ENCODE measurements at regions not wholly inside any gene's neighbourhood (a gene's known extent, or its start where the extent isn't known, plus 50 kb on each side); places are given as distances from the start of the nearest gene placed in this dataset.

DNA sequence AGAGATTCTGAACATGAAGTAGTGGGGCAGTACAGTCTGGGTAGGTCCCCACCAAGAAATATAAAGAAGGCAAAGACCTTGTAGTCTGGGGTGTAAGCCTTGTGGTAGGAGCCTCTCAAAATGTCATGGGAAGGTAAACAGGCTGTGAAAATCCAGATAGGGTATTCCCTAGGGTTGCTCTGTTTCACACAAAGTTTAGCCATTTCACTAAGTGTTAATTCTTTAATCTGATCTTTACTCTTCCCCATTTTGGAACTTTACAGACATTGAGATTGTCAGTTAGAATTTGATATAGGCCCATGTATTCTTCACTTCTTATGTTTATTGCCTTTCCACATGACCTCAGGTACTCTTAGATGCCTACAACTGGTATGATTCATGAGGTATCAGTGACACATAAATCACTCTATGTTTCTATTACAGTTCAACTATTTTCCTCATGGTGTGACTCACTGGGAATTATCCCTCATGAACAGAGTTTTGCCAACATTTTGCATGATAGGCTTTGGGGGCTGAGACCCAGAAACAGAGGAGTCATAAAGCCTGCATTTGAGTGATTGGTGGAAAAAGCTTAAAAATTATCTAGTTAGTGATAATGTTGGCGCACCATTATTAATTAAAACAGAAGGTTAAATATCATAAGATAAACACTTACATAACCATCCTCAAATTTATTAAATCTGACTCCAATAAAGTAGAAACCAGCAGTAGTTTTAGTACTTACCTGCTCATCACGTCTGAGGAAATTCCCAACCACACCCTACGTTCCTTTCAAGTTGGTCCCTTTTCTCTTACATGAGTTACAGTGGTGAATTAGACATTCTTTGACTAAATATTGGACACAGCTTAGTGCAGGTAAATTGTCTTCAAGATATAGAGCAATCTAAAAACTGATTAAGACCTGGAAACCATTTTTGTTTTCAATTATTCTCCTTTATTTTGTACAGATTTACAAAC lies 399.8 kb upstream of the MEF2C start:
- no peak overlapping the region for H4K8ac ChIP-seq (ENCODE audit: low read depth in 2 of 2, low read length in 2 of 2)
- no peak overlapping the region for H2BK5ac ChIP-seq (ENCODE audit: low read depth, low read length, poor library complexity, severe bottlenecking)
- POLR2A ChIA-PET (ENCODE audit: unreplicated experiment): no interaction called here
- dilution Hi-C loops (cut with HindIII; ENCODE audit: low sequenced_read_pairs, unreplicated experiment): no loop called here
- H2BK20ac ChIP-seq (ENCODE audit: low read depth, low read length): no peak overlapping the region; the same call in 1 of the 2 replicates
- H3K4me1 ChIP-seq (ENCODE audit: control insufficient read depth, insufficient read depth, low read length): peaks cover 2% of the 10 kb centered on the region; the same call in 1 of the 2 replicates
- no peak overlapping the region for H4K5ac ChIP-seq (ENCODE audit: low read depth, low read length)
- no peak overlapping the region for H3K4me2 ChIP-seq (ENCODE audit: low read depth, low read length)
- no peak overlapping the region for H3K56ac ChIP-seq (ENCODE audit: extremely low read depth, insufficient read depth, low read length)
- intact Hi-C loops (cut with micrococcal nuclease): no loop called here
- H3K18ac ChIP-seq (ENCODE audit: low read depth, low read length): peak overlapping the region; percentile 86; the same call in 1 of the 2 replicates
- H3K4me3 ChIP-seq (ENCODE audit: insufficient read depth, low read depth, low read length): no peak overlapping the region
- H4K91ac ChIP-seq (ENCODE audit: insufficient read depth, low read depth, low read length): no peak overlapping the region
- no peaks in the 10 kb centered on the region for H3K79me1 ChIP-seq (ENCODE audit: low read depth in 1 of 2, low read length in 2 of 2)
- H2BK120ac ChIP-seq (ENCODE audit: low read depth, low read length): no peak overlapping the region
- no peak overlapping the region for H2AK5ac ChIP-seq (ENCODE audit: low read depth, low read length)
- no peak overlapping the region for H2AK9ac ChIP-seq (replicated peaks; ENCODE audit: low read depth, low read length, poor library complexity)
- H3K27me3 ChIP-seq (ENCODE audit: control insufficient read depth, insufficient read depth, low read length): no peaks in the 10 kb centered on the region
- ATAC-seq (ENCODE audit: low read depth) (peak; percentile 60), DNase-seq (peak; percentile 85)
- H3K9me1 ChIP-seq (ENCODE audit: insufficient read depth, low read length): no peaks in the 10 kb centered on the region; the same call in 1 of the 2 replicates
- no peak overlapping the region for H2BK15ac ChIP-seq (ENCODE audit: low read depth, low read length)
- H3K14ac ChIP-seq (replicated peaks; ENCODE audit: low read depth, low read length): no peak overlapping the region
- no peaks in the 10 kb centered on the region for H3K36me3 ChIP-seq (ENCODE audit: control insufficient read depth, insufficient read depth, low read length)
- H4K20me1 ChIP-seq (ENCODE audit: insufficient read depth, low read length): no peaks in the 10 kb centered on the region
- no peaks in the 10 kb centered on the region for H3K9me3 ChIP-seq (ENCODE audit: control insufficient read depth, insufficient read depth, low read length)
- CTCF ChIA-PET: no interaction called here
- WGBS, 2 experiments (ENCODE audit: extremely low coverage in 2 of 2, insufficient read length in 1 of 2): no CpG with 5 or more reads among the region's 3 CpGs
- H2AFZ ChIP-seq (replicated peaks; ENCODE audit: low read length, poor library complexity): no peak overlapping the region
- H3K9ac ChIP-seq (ENCODE audit: low read depth, low read length): no peak overlapping the region
- in situ Hi-C loops (cut with MboI; ENCODE audit: low sequenced_read_pairs): no loop called here
- H3K23ac ChIP-seq (ENCODE audit: low read depth, low read length): no peak overlapping the region
- no TSS peak for BruUV-seq (replicated peaks)
- no peak overlapping the region for H3K27ac ChIP-seq (ENCODE audit: insufficient read depth, low read length)
- no peak overlapping the region for H3K4ac ChIP-seq (ENCODE audit: low read depth, low read length)
- TF ChIP-seq CTCF (conservative IDR thresholded peaks at IDR 0.05; ENCODE audit: low read depth, low read length) (no peak), BHLHE40 (IDR thresholded peaks at IDR 0.05; ENCODE audit: low read depth, low read length) (0 out of 2 replicates have a peak, but pooled peaks have one; percentile 48), MAFK (IDR thresholded peaks at IDR 0.05; ENCODE audit: low read depth, low read length) (no peak), SMC3 (IDR thresholded peaks at IDR 0.05; ENCODE audit: low read depth, low read length) (no peak), FOS (IDR thresholded peaks at IDR 0.05; ENCODE audit: low read depth, low read length) (peak; percentile 74), CEBPB (IDR thresholded peaks at IDR 0.05; ENCODE audit: low read depth, low read length) (no peak), CHD1 (IDR thresholded peaks at IDR 0.05; ENCODE audit: low read depth, low read length) (no peak), USF2 (IDR thresholded peaks at IDR 0.05; ENCODE audit: low read depth, low read length) (no peak), MXI1 (IDR thresholded peaks at IDR 0.05; ENCODE audit: borderline replicate concordance, low read depth, low read length) (no peak), ELK1 (IDR thresholded peaks at IDR 0.05; ENCODE audit: borderline replicate concordance, low read depth, low read length) (no peak), POLR2A (IDR thresholded peaks at IDR 0.05; ENCODE audit: low read depth, low read length) (no peak), RFX5 (IDR thresholded peaks at IDR 0.05; ENCODE audit: low read depth, low read length) (peak; percentile 92), RAD21 (IDR thresholded peaks at IDR 0.05; ENCODE audit: low read length) (no peak), RCOR1 (IDR thresholded peaks at IDR 0.05; ENCODE audit: insufficient replicate concordance, low read length) (no peak), MAZ (IDR thresholded peaks at IDR 0.05; ENCODE audit: borderline replicate concordance, low read depth, low read length) (no peak)
